ENCODE measurements at regions not wholly inside any gene's neighbourhood (a gene's known extent, or its start where the extent isn't known, plus 50 kb on each side); places are given as distances from the start of the nearest gene placed in this dataset.

DNA sequence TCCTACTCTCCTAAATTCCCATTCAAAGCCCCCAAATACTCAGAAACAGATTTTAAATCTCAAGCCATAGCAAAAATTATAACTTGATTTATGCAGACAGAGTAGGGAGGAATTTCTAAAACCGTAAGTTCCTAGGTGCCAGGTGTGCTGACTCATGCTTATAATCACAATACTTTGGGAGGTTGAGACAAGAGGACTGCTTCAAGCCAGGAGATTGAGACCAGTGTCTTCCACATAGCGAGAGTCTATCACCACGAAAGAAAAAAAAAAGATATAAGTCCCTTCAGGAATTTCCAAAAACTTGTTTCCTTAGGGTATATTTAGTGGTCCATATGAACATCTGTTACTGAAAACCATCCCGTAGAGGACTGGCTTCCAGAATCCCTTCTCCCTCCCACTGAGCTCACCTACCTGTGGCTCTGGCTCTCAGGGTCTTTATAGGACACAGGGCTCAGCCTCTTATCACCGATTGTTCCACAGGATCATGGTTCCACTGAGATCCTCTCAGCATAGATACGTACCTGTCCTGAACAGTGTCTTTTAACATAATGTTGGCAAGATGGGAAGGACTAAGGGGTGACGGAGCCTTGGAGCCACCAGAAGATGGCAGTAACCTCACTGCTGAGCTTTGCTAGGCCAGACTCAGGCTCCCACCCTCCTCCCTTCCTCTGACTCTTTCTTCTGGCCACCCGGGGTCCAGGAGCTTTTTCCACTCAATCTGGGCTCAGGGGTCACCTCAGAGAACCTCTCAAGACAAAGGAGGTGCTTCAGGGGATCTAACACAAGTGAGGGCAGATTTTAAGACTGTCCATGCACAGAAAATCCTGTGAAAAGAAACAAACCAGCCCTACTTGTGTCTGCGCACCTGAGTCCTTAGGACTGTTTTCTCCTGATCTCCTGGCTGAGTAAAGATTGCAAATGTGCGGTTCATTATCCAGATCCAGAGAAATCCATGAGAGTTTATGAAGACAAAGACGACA lies 117.5 kb upstream of the TOP3B start:
- in situ Hi-C loops (cut with HindIII; ENCODE audit: low sequenced_read_pairs): no loop called here

DNA sequence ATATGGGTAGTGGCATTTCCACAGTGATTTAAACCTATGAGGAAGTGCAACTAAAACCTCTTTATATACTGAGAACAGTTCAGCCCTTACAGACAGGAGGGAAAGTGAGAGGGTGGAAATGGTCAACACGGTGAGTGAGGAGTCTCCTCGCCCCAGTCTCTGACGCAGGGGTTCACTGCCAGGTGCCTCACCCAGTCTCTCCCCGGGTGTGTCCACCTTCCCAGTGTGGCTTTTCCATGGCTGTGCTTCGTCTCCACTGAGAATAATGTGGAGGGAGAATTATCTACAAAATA lies 116.6 kb upstream of the TOP3B start:
- in situ Hi-C loops (cut with HindIII; ENCODE audit: low sequenced_read_pairs): no loop called here

DNA sequence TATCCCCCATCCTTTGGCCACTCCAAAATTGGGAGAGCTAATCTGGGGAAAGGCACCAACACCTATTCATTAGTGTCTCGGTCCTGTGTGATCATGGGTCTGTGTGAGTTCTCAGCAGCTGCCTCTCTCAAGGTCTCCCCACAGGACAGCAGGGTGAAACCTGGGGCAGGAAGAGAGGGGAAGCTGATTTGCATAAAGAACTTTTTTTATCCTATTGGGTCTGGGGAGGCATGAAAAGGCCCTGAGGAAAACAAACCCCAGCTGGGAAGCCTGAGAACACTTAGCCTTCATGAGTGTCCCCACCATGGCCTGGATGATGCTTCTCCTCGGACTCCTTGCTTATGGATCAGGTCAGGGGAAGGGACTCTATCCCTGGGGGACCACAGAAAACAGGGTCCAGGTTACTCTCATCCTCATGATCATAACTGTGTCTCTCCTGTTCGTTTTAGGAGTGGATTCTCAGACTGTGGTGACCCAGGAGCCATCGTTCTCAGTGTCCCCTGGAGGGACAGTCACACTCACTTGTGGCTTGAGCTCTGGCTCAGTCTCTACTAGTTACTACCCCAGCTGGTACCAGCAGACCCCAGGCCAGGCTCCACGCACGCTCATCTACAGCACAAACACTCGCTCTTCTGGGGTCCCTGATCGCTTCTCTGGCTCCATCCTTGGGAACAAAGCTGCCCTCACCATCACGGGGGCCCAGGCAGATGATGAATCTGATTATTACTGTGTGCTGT lies 116.0 kb upstream of the TOP3B start:
- in situ Hi-C loops (cut with HindIII; ENCODE audit: low sequenced_read_pairs): no loop called here

DNA sequence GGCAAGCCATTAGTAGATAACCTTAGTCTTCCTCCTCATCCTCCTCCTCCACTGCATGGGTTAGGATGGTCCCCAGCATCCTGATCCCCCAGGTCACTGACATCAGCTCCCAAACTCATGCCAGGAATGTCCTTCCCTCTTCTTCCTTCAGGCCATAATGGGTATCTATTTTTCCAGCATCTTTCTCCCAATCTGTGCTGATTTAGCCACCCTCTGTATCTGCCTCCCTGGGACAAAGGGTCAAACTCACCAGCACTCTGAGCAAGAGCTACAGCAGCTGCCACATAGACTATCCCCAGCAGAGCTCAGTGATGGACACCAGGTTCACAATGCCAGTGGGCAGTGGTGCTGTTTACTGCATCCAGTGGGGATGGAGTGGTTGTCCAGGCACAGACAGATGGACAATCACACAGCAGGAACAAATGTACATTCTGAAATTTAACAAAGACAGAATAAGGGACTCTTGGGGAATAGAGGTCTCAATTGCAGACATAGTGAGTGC lies 115.2 kb upstream of the TOP3B start:
- in situ Hi-C loops (cut with HindIII; ENCODE audit: low sequenced_read_pairs): no loop called here

DNA sequence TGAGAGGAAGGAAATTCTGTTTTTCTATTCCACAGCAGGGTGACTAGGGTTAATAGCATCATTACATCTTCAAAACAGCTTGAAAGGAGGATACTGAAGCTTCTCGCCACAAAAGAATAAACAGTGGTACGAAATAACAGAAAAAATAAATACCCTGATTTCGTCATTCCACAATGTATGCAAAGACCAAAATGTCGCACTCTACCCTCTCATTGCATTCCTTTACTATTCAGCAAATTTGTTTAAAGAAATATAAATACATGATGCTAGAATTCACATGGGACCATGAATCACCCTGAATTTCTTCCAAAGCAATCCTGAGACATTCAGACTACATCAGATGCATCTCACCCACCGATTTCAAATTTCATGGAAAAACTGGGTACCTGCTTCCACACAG lies 112.3 kb upstream of the TOP3B start:
- in situ Hi-C loops (cut with HindIII; ENCODE audit: low sequenced_read_pairs): no loop called here

DNA sequence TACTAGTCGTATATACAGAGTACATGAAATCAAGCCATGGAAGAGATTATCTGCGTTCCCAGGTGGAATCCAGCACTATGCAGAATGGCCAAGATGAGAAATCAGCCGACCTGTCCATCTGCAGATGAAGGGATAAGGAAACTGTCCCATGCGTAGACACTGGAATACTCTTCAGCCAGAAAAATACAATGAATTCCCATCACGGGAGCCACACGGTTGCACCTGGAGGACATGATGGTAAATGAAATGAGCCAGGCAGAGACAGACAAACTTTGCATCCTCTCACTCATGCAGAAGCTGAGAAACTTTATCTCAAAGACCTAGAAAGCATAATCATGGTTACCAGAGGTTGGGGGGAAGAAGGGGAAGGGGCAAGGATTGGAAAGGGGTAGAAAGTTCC lies 111.9 kb upstream of the TOP3B start:
- in situ Hi-C loops (cut with HindIII; ENCODE audit: low sequenced_read_pairs): no loop called here

DNA sequence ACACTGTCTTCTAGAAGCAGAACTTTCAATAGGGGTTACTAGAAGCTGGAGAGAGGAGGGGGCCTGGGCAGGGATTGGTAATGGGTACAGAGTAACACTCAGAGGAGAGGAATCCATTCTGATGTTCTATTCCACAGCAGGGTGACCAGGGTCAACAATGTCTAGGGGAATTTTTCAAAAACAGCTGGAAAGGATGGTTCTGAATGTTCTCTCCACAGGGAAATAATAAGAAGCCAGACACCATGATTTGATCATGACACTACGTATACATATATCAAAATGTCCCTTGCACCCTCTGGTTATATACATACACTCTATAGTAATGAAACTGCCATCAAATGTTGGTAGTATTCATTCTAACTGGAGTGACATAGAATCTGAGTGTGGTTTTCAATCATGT lies 111.2 kb upstream of the TOP3B start:
- in situ Hi-C loops (cut with HindIII; ENCODE audit: low sequenced_read_pairs): no loop called here

DNA sequence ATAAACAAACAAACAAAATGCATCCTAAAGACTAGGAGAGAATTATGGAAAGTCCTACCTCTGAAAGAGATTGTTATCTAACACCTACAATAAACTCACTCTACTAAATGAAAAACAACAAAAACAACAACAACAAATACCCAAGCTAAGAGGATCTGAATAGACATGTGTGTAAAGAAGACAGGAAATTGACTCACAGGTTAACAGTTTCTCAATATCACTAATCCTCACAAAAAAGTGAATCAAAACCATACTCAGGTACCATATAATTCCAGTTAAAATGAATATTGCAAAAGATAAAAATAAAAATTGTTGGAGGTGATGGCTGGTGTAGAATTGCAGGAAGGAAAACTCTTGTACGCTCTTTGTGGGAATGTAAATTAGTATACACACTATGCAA lies 110.4 kb upstream of the TOP3B start:
- in situ Hi-C loops (cut with HindIII; ENCODE audit: low sequenced_read_pairs): no loop called here

DNA sequence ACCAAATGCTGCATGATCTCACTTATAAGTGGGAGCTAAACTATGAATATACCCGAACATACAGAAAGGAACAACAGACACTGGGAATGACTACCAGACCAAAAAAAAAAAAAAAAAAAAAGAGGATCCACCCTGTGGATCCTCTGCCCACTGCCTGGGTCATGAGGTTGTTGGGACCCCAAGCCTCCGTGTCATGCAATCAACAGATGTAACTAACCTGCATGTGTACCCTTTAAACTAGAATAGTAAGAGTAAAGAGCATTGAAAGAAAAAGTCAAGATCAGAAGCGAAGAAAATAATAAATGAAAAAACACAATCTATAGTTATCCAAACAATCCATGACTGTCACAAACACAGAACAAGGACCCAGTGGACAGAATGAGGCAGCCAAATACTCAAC lies 109.5 kb upstream of the TOP3B start:
- in situ Hi-C loops (cut with HindIII; ENCODE audit: low sequenced_read_pairs): no loop called here

DNA sequence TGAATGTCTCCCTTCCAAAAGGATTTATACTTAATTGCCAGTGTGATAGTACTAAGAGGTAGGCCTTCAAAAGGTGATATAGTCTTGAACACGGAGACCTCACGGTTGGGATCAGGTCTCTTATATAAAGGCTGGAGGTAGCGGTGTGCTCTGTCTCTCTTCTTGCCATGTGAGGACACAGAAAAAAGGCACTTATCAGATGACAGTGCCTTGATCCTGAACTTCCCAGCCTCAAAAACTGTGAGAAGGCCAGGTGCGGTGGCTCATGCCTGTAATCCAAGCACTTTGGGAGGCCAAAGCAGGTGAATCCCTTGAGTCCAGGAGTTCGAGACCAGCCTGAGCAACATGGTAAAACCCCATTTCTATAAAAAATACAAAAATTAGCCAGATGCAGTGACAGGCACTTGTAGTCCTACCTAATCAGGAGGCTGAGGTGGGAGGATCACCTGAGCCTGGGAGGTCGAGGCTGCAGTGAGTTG lies 108.9 kb upstream of the TOP3B start:
- in situ Hi-C loops (cut with HindIII; ENCODE audit: low sequenced_read_pairs): no loop called here

DNA sequence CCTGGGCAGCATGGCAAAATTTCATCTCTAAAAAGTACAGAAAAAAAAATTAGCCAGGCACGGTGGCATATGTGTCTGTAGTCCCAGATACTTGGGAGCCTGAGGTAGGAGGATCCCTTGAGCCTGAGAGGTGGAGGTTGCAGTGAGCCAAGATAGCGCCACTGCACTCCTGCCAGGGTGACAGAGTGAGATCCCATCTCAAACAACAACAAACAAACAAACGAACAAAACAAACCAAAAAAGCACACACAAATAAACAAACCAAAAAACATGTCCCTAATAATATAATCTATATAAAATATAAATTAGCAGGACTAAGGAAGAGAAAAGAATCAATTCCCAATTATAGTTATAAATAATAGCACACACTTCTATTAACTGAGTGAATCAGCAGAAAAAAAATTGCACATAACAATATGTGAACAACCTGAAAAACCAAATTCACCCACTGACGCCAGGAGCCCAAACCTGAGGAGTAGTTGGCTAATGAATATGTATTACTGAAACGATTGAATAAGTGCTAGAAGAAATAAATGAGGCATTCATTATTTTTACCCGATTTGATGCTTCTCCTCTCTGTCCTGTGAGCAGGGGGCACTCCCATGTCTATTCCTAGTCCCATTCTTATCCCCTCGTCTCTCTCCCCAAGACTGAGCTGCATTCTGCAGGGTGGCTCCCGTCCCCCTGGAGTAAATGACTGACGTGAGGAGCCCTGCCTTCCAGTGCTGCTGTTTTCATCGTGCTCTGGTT lies 108.2 kb upstream of the TOP3B start:
- in situ Hi-C loops (cut with HindIII; ENCODE audit: low sequenced_read_pairs): no loop called here

DNA sequence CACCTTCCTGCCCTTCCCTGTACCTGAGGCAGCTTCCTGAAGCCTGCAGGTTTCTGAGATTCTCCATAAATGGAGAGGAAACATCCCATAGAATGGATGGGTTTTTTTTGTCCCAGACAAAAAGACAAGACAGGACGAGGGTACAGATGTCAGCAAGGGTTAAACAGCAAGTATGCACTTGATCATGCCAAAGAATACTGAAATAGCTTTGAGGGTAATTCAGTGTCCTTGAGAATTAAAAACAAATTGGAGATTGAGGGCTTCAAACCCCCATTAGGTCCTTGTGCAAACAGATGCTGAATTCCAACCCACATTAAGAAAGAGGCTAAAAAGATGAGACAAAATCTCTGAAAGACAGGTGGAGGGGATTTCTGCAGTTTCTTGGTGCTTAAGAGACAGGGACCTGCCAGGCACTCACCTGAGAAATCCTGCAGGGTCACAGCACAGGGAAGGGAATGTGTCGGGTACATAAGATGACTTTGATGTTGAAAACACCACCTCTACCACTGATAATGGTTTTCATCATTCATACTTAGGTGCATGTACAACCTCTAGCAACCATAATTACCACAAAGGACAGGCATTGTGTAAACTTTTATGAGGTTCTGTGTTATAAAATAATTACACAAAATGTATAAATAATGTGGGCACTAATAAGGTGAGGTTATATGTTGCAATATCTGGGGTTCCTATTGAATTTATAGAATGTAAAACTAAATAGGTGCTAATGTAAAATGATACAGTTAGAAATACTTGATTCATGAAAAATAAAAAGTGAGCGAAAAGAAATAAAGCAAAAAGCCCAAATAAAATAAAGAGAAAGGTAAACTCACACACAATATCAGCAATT lies 107.1 kb upstream of the TOP3B start:
- in situ Hi-C loops (cut with HindIII; ENCODE audit: low sequenced_read_pairs): no loop called here

DNA sequence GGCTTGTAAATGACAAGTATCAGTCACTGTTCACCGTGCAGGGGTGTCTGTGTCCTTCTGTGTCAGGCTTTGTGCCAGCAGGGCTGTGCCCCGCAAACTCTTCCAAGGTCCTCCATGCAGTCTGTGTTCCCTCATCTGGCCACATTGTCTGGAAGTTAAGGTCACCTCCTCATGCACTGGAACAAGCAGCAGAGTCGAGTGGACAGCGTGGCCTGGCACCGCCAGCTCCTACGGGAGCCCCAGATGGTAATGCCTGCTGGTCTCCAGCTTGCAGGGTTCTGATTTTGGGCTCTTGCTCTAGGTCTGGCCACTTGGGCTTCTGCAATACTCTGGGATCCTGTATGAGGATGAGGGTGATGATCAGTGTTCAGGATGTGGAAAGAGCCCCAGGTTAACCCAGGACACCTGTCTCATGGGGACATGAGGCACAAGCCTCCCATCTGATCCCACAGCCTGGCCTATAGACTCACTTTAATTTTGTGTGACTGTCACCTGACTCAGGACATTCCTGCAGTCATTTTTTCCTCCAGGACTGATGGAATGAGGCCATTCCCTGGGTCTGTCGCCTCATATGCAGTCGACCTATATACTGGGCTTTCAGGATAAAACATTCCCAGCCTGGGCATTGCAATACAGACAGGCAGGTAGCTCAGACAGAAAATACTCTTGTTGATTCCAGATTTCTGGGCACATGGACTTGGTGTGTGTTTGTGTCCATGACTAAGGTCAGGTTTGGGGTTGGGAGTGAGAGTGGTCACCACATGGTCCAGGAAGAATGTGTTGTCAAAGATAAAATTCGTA lies 106.3 kb upstream of the TOP3B start:
- in situ Hi-C loops (cut with HindIII; ENCODE audit: low sequenced_read_pairs): no loop called here

DNA sequence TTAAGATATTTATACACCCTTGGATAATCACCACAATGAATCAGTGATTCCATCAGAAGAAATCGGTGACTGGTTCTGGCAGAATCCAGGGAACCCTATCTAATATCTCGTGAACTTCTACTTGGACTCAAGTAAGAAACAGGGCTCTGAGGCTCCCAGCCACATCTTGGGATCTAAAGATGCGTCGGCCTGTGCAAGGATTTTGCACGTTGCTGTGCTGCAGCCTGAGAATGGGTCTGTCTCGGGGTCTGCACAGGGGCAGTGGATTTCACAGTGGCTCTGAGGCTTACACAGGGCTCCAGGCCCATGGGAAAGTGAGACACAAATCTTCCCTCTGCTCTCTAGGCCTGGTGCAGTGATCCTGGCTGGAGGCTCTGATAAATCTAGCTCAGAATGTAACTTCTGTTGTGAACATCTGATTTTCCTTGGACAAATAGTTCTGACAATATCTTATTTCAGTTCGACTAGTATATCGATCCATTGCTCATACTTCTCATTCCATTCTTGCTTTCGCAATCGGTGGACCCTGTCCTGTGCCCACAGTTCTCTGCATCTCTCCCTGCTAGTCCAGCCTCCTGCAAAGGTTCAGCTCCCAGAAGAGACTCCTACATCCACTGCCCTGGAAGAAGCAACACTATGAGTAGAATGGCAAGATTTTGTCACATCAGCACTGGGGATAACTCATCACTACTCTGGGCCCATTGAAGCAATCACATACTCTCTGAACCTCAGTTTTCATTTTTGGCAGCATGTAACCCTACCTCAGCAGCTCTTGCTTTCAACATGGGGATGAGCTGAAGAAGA lies 105.5 kb upstream of the TOP3B start:
- in situ Hi-C loops (cut with HindIII; ENCODE audit: low sequenced_read_pairs): no loop called here

DNA sequence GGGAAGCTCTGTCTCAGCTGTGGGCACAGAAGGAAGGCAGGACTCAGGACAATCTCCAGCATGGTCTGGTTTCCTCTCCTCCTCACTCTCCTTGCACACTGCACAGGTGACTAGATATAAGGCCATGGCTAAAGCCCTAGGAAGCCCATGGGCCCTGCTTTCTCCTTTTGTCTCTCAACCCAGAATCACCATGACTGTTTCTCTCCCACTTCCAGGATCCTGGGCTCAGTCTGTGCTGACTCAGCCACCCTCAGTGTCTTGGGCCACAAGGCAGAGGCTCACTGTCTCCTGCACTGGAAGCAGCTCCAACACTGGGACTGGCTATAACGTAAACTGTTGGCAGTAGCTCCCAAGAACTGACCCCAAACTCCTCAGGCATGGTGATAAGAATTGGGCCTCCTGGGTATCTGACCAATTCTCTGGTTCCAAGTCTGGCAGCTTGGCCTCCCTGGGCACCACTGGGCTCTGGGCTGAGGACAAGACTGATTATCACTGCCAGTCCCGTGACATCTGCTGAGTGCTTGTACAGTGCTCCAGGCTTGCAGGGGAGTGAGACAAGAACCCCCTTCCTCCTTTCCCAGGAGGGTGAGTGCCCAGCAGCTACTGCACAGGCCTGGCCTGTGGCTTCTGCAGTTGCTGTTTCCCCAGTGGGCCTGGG lies 104.0 kb upstream of the TOP3B start:
- in situ Hi-C loops (cut with HindIII; ENCODE audit: low sequenced_read_pairs): no loop called here

DNA sequence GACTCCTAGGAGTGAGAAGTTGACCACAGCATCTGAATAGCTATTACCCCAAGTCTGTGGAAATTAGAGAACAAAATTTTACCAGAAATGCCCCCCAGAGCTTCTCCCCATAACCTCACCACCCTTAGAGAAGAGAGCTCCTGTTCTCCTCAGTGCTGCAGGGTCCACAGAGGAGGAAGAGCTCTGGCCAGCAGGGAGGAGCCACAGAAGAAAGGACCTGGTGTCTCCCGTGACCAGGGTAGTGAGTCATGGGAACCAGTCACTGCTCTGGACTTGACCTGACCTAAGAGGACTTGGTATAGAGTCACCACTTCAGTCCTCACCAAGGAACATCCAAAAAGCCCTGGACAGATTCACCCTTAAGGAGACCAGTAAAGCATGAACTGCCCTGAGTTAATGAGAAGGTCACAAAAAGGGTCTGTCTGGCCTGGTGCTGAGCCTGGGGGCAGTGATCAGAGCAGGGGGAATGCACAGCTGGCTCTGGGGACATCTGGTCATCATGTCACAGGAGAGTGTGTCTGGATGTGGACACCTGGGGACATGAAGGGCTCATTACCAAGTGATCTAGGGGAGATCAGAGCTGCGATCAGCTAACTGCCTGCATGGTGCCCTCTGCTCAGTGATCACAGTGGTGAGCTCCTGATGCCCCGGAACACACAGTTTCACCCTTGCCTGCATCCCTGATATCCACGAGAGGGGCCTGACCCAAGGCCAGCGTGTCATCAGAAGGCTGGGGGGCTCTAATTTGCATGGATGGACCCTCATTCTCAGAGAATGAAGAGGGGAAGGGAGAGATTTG lies 103.3 kb upstream of the TOP3B start:
- in situ Hi-C loops (cut with HindIII; ENCODE audit: low sequenced_read_pairs): no loop called here

DNA sequence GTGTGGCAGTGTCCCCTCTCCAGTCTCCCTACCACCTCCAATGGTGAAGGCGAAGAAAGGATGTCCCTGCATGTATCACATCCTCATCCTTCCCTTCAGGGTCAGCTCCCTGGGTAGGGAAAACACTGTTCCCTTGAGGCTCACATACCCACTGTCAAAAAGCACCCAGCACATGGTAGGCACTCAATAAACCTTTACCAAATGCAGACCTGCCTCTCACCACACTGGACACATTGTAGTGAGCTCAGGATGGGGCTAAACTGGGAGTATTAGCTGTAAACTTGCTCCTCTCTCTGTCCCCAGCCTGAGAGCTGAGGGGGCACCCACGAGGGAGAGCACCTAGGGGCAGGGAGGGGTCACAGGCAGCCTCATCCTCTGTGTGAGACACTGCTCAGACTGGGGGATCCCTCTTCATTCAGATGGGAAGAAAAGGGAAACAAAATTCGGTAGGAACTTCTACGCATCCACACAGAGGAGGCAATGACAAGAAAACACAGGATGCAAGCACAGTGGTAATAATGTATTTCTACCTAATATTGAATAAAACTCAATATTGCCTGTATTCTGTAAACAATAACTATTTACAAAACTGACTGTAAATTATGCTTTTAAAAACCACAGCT lies 101.6 kb upstream of the TOP3B start:
- in situ Hi-C loops (cut with HindIII; ENCODE audit: low sequenced_read_pairs): no loop called here
